PC-3 (cell line): ENCODE measurements at regions not wholly inside any gene's neighbourhood (a gene's known extent, or its start where the extent isn't known, plus 50 kb on each side); places are given as distances from the start of the nearest gene placed in this dataset.

ENCODE experiments used
- CTCF ChIP-seq: fragments of 300-600 bp; sonication (generic); conservative IDR thresholded peaks from 2 replicates; pipeline ENCODE4 v1.5.1; 2017; ENCODE audit warnings: antibody characterized with exemption, low read depth, mild to moderate bottlenecking, low read length
- EZH2 ChIP-seq: fragments of 300-600 bp; sonication (generic); IDR thresholded peaks from one replicate; pipeline ENCODE4 v1.6.1; 2017; ENCODE audit warnings: antibody characterized with exemption, mild to moderate bottlenecking, low read length; ENCODE audit not compliant: unreplicated experiment
- EZH2phosphoT487 ChIP-seq: fragments of 300-600 bp; sonication (generic); IDR thresholded peaks from 2 replicates; pipeline ENCODE4 v1.6.1; 2018; ENCODE audit warnings: mild to moderate bottlenecking, antibody characterized with exemption, low read length, borderline replicate concordance

GRCh38 chr3:182500289-182500688 lies 293.0 kb upstream of the ATP11B start:
- TF ChIP-seq CTCF: no peak
- no peak for TF ChIP-seq EZH2
- no peak for TF ChIP-seq EZH2phosphoT487
